H9 (cell line): ENCODE measurements at regions not wholly inside any gene's neighbourhood (a gene's known extent, or its start where the extent isn't known, plus 50 kb on each side); places are given as distances from the start of the nearest gene placed in this dataset.

Experiments
- DNase-seq: peaks from one replicate; pipeline ENCODE4 v3.0.0-alpha.2; 2017
- H2AFZ ChIP-seq: one replicate; pipeline ENCODE4 v1.6.1; 2013; ENCODE audit warnings: mild to moderate bottlenecking, low read length, control low read depth, moderate library complexity
- H2AK5ac ChIP-seq: 2 replicates; pipeline ENCODE4 v1.6.1; 2013; ENCODE audit warnings: low read length, control low read depth, mixed read lengths; ENCODE audit not compliant: insufficient read length
- H2BK120ac ChIP-seq: one replicate; pipeline ENCODE4 v1.6.1; 2013; ENCODE audit warnings: low read depth, mild to moderate bottlenecking, low read length, control low read depth, inconsistent platforms; ENCODE audit not compliant: poor library complexity, severe bottlenecking
- H2BK12ac ChIP-seq: 2 replicates; pipeline ENCODE4 v1.6.1; 2013; ENCODE audit warnings: low read length, control low read depth, mixed read lengths, low read depth; ENCODE audit not compliant: insufficient read length
- H2BK15ac ChIP-seq: 2 replicates; pipeline ENCODE4 v1.6.1; 2013; ENCODE audit warnings: low read depth, low read length, control low read depth
- H2BK20ac ChIP-seq: one replicate; pipeline ENCODE4 v1.6.1; 2013; ENCODE audit warnings: low read depth, mild to moderate bottlenecking, low read length, control low read depth, inconsistent platforms; ENCODE audit not compliant: poor library complexity, severe bottlenecking
- H2BK5ac ChIP-seq: 2 replicates; pipeline ENCODE4 v1.6.1; 2013; ENCODE audit warnings: low read length, control low read depth, mixed read lengths; ENCODE audit not compliant: insufficient read length
- H3K14ac ChIP-seq: 2 replicates; pipeline ENCODE4 v1.6.1; 2013; ENCODE audit warnings: low read length, control low read depth; ENCODE audit not compliant: insufficient read depth
- H3K18ac ChIP-seq: 2 replicates; pipeline ENCODE4 v1.6.1; 2013; ENCODE audit warnings: low read depth, mild to moderate bottlenecking, mixed read lengths, low read length, control low read depth; ENCODE audit not compliant: insufficient read length
- H3K23ac ChIP-seq: 2 replicates; pipeline ENCODE4 v1.6.1; 2013; ENCODE audit warnings: low read length, control low read depth, mixed read lengths, low read depth; ENCODE audit not compliant: insufficient read length
- H3K23me2 ChIP-seq: 2 replicates; pipeline ENCODE4 v1.6.1; 2013; ENCODE audit warnings: low read depth, mild to moderate bottlenecking, mixed read lengths, low read length, control low read depth; ENCODE audit not compliant: insufficient read length, poor library complexity, severe bottlenecking
- H3K27ac ChIP-seq: 2 replicates; pipeline ENCODE4 v1.5.1; 2013; ENCODE audit warnings: low read length, control low read depth, mixed read lengths, low read depth; ENCODE audit not compliant: insufficient read length
- H3K27me3 ChIP-seq: 2 replicates; pipeline ENCODE4 v1.6.1; 2013; ENCODE audit warnings: low read length, control low read depth, inconsistent platforms; ENCODE audit not compliant: insufficient read depth
- H3K4ac ChIP-seq: 2 replicates; pipeline ENCODE4 v1.6.1; 2013; ENCODE audit warnings: low read depth, mild to moderate bottlenecking, control low read depth, inconsistent platforms, low read length, moderate library complexity
- H3K4me1 ChIP-seq: 2 replicates; pipeline ENCODE4 v1.6.1; 2013; ENCODE audit warnings: low read length, control low read depth, inconsistent platforms; ENCODE audit not compliant: insufficient read depth
- H3K4me2 ChIP-seq: 2 replicates; pipeline ENCODE4 v1.6.1; 2013; ENCODE audit warnings: low read length, control low read depth, mixed read lengths; ENCODE audit not compliant: insufficient read length, insufficient read depth
- H3K56ac ChIP-seq: 2 replicates; pipeline ENCODE4 v1.6.1; 2013; ENCODE audit warnings: low read depth, mild to moderate bottlenecking, mixed read lengths, low read length, control low read depth; ENCODE audit not compliant: insufficient read length
- H3K79me1 ChIP-seq: 2 replicates; pipeline ENCODE4 v1.6.1; 2013; ENCODE audit warnings: low read depth, mild to moderate bottlenecking, moderate library complexity, low read length, control low read depth, inconsistent platforms; ENCODE audit not compliant: insufficient read depth, poor library complexity, severe bottlenecking
- H3K79me2 ChIP-seq: 2 replicates; pipeline ENCODE4 v1.6.1; 2013; ENCODE audit warnings: low read length, control low read depth, inconsistent platforms; ENCODE audit not compliant: insufficient read depth
- H3K9ac ChIP-seq: 2 replicates; pipeline ENCODE4 v1.6.1; 2013; ENCODE audit warnings: low read length, control low read depth, mixed read lengths; ENCODE audit not compliant: insufficient read length; ENCODE audit errors: extremely low read depth
- H3K9me3 ChIP-seq: one replicate; pipeline ENCODE4 v1.6.1; 2013; ENCODE audit warnings: low read depth, low read length, inconsistent platforms; ENCODE audit not compliant: control insufficient read depth
- H3T11ph ChIP-seq: one replicate; pipeline ENCODE4 v1.6.1; 2013; ENCODE audit warnings: mild to moderate bottlenecking, low read length, control low read depth, inconsistent platforms
- H4K20me1 ChIP-seq: one replicate; pipeline ENCODE4 v1.6.1; 2013; ENCODE audit not compliant: control insufficient read depth, insufficient read length, insufficient read depth
- H4K5ac ChIP-seq: 2 replicates; pipeline ENCODE4 v1.6.1; 2013; ENCODE audit warnings: low read depth, mild to moderate bottlenecking, mixed read lengths, low read length, control low read depth; ENCODE audit not compliant: insufficient read length
- H4K8ac ChIP-seq: replicated peaks from 2 replicates; pipeline ENCODE4 v1.6.1; 2013; ENCODE audit warnings: low read length, control low read depth, mixed read lengths, low read depth; ENCODE audit not compliant: insufficient read length
- H4K91ac ChIP-seq: 2 replicates; pipeline ENCODE4 v1.6.1; 2013; ENCODE audit warnings: low read depth, mild to moderate bottlenecking, moderate library complexity, mixed read lengths, low read length, control low read depth; ENCODE audit not compliant: insufficient read length
- H3K27ac Mint-ChIP-seq, 3 experiments: 2 replicates in 2 of 3; 3 replicates in 1 of 3; pipeline ENCODE4 v1.8.0; 2020 to 2021; ENCODE audit warnings: mixed read lengths in 3 of 3, mild to moderate bottlenecking in 1 of 3, moderate library complexity in 1 of 3
- H3K27me3 Mint-ChIP-seq: 2 replicates; pipeline ENCODE4 v1.8.0; 2021; ENCODE audit warnings: low read depth, mild to moderate bottlenecking, moderate library complexity, mixed read lengths
- H3K36me3 Mint-ChIP-seq, 3 experiments: 2 replicates in 2 of 3; 3 replicates in 1 of 3; pipeline ENCODE4 v1.8.0; 2020 to 2021; ENCODE audit warnings: low read depth in 3 of 3, mixed read lengths in 3 of 3; ENCODE audit not compliant: insufficient read depth in 1 of 3
- H3K4me1 Mint-ChIP-seq, 2 experiments: 2 replicates each; pipeline ENCODE4 v1.8.0; 2020; ENCODE audit warnings: mixed read lengths in 2 of 2
- H3K4me3 Mint-ChIP-seq, 2 experiments: 2 replicates in 1 of 2; 3 replicates in 1 of 2; pipeline ENCODE4 v1.8.0; 2020 to 2021; ENCODE audit warnings: mild to moderate bottlenecking in 2 of 2, mixed read lengths in 2 of 2, moderate library complexity in 1 of 2
- H3K9me3 Mint-ChIP-seq, 2 experiments: 2 replicates in 1 of 2; 3 replicates in 1 of 2; pipeline ENCODE4 v1.8.0; 2020; ENCODE audit warnings: mild to moderate bottlenecking in 2 of 2, mixed read lengths in 2 of 2, moderate library complexity in 1 of 2
- WGBS: extraction: QIAGEN DNeasy Blood & Tissue Kit; methylation state at CpG from one replicate; pipeline ENCODE4 v1.1.7; 2013; ENCODE audit warnings: missing lambda C conversion rate, low lambda C conversion rate, mixed read lengths; ENCODE audit not compliant: insufficient read length; ENCODE audit errors: extremely low coverage; 5-methylcytosine and 5-hydroxymethylcytosine counted together
- TF ChIP-seq, protein P1 (sequence below): fragments of 200-600 bp; sonication (generic); conservative IDR thresholded peaks from 3 replicates; pipeline ENCODE4 v1.8.0; 2021; ENCODE audit warnings: antibody characterized with exemption, mild to moderate bottlenecking

DNA sequence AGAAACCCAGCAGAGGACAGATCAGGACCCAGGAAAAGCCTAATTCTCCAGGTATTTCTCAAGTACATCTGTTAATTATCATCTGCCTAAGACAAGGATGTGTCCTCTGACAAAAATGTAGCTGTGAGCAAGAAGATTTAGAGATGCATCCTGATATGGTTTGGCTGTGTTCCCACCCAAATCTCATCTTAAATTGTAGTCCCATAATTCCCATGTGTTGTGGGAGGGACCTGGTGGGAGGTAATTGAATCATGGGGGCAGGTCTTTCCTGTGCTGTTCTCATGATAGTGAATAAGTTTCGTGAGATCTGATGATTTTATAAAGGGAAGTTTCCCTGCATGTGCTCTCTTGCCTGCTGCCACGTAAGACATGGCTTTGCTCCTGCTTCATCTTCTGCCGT, 381.8 kb downstream of the BUD13 start:
- Histone ChIP-seq H2BK120ac (no peak overlapping the region), H3K4me2 (no peak overlapping the region), H3K18ac (no peak overlapping the region), H3K79me1 (no peaks in the 10 kb centered on the region), H2BK15ac (no peak overlapping the region), H2AFZ (no peak overlapping the region), H2BK5ac (no peak overlapping the region), H3K9ac (no peak overlapping the region), H2AK5ac (no peak overlapping the region), H3K4me1 (no peaks in the 10 kb centered on the region), H4K20me1 (no peaks in the 10 kb centered on the region), H3K27ac (no peak overlapping the region), H3K56ac (no peak overlapping the region), H3T11ph (no peak overlapping the region), H3K4ac (no peak overlapping the region), H3K23me2 (no peaks in the 10 kb centered on the region), H3K27me3 (no peaks in the 10 kb centered on the region), H2BK20ac (no peak overlapping the region), H3K79me2 (no peaks in the 10 kb centered on the region), H3K23ac (no peak overlapping the region), H3K9me3 (no peaks in the 10 kb centered on the region), H4K5ac (no peak overlapping the region), H4K8ac (no peak overlapping the region), H4K91ac (no peak overlapping the region), H2BK12ac (no peak overlapping the region), H3K14ac (no peak overlapping the region)
- H3K4me3 Mint-ChIP-seq: no peak overlapping the region
- DNase-seq: no peak
- H3K27ac Mint-ChIP-seq: no peak overlapping the region
- peaks cover 4 to 8% of the 10 kb centered on the region in 2 experiments for H3K4me1 Mint-ChIP-seq
- TF ChIP-seq, protein P1, sequence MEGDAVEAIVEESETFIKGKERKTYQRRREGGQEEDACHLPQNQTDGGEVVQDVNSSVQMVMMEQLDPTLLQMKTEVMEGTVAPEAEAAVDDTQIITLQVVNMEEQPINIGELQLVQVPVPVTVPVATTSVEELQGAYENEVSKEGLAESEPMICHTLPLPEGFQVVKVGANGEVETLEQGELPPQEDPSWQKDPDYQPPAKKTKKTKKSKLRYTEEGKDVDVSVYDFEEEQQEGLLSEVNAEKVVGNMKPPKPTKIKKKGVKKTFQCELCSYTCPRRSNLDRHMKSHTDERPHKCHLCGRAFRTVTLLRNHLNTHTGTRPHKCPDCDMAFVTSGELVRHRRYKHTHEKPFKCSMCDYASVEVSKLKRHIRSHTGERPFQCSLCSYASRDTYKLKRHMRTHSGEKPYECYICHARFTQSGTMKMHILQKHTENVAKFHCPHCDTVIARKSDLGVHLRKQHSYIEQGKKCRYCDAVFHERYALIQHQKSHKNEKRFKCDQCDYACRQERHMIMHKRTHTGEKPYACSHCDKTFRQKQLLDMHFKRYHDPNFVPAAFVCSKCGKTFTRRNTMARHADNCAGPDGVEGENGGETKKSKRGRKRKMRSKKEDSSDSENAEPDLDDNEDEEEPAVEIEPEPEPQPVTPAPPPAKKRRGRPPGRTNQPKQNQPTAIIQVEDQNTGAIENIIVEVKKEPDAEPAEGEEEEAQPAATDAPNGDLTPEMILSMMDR: no peak
- peaks cover 1% of the 10 kb centered on the region; the same call in 1 of the 2 replicates for H3K27me3 Mint-ChIP-seq
- WGBS: no CpG with 5 or more reads among the region's 3 CpGs
- H3K36me3 Mint-ChIP-seq: peaks cover 0 to 5% (median 0%) of the 10 kb centered on the region in 3 experiments; a peak in 3 of 7 replicates
- H3K9me3 Mint-ChIP-seq: peaks cover 5 to 6% of the 10 kb centered on the region in 2 experiments; a peak in 4 of 5 replicates
